Trophoblast cell (in vitro differentiated cells and primary cell): ENCODE measurements at regions not wholly inside any gene's neighbourhood (a gene's known extent, or its start where the extent isn't known, plus 50 kb on each side); places are given as distances from the start of the nearest gene placed in this dataset.
"Not testable (repeated sequence)": the region's sequence is repeated elsewhere in the genome, so short reads cannot be mapped to it uniquely, and the experiment has no call there.

Experiments
- DNase-seq, 2 donors: peaks; one replicate each; pipeline ENCODE4 v3.0.0-alpha.2; 2016
- H2AFZ ChIP-seq: 2 replicates; pipeline ENCODE4 v1.6.1; 2013; ENCODE audit warnings: low read length, moderate library complexity, mild to moderate bottlenecking; ENCODE audit not compliant: insufficient read depth, poor library complexity
- H2AK5ac ChIP-seq: 2 replicates; pipeline ENCODE4 v1.6.1; 2013; ENCODE audit warnings: mild to moderate bottlenecking, low read length
- H2BK120ac ChIP-seq: 2 replicates; pipeline ENCODE4 v1.6.1; 2013; ENCODE audit warnings: low read length, mild to moderate bottlenecking, moderate library complexity; ENCODE audit not compliant: insufficient read depth, poor library complexity
- H2BK12ac ChIP-seq: 2 replicates; pipeline ENCODE4 v1.6.1; 2013; ENCODE audit warnings: mild to moderate bottlenecking, low read length, moderate library complexity
- H2BK5ac ChIP-seq: 2 replicates; pipeline ENCODE4 v1.6.1; 2013; ENCODE audit warnings: low read length, low read depth, moderate library complexity, mild to moderate bottlenecking; ENCODE audit not compliant: poor library complexity
- H3K14ac ChIP-seq: 2 replicates; pipeline ENCODE4 v1.6.1; 2013; ENCODE audit warnings: mild to moderate bottlenecking, low read length
- H3K18ac ChIP-seq: 2 replicates; pipeline ENCODE4 v1.6.1; 2013; ENCODE audit warnings: mild to moderate bottlenecking, low read length
- H3K23ac ChIP-seq: 2 replicates; pipeline ENCODE4 v1.6.1; 2013; ENCODE audit warnings: low read length
- H3K27ac ChIP-seq: 2 replicates; pipeline ENCODE4 v1.5.1; 2013; ENCODE audit warnings: low read depth, mild to moderate bottlenecking, inconsistent platforms, low read length, moderate library complexity
- H3K27me3 ChIP-seq: 2 replicates; pipeline ENCODE4 v1.6.1; 2013; ENCODE audit warnings: inconsistent platforms, mild to moderate bottlenecking, low read length, moderate library complexity; ENCODE audit not compliant: insufficient read depth
- H3K36me3 ChIP-seq, 2 experiments: 1 replicate in 1 of 2; 2 replicates in 1 of 2; pipeline ENCODE4 v1.6.1; 2013; ENCODE audit warnings: low read length in 2 of 2, mild to moderate bottlenecking in 2 of 2, moderate library complexity in 1 of 2; ENCODE audit not compliant: insufficient read depth in 2 of 2, control insufficient read depth in 1 of 2
- H3K4ac ChIP-seq: 2 replicates; pipeline ENCODE4 v1.6.1; 2013; ENCODE audit warnings: low read depth, mild to moderate bottlenecking, low read length, moderate library complexity
- H3K4me1 ChIP-seq, 2 experiments: 1 replicate in 1 of 2; 2 replicates in 1 of 2; pipeline ENCODE4 v1.6.1; 2013; ENCODE audit warnings: low read length in 2 of 2, mild to moderate bottlenecking in 2 of 2, moderate library complexity in 1 of 2; ENCODE audit not compliant: insufficient read depth in 2 of 2, control insufficient read depth in 1 of 2
- H3K4me2 ChIP-seq: 2 replicates; pipeline ENCODE4 v1.6.1; 2013; ENCODE audit warnings: inconsistent platforms, mild to moderate bottlenecking, low read length, moderate library complexity
- H3K4me3 ChIP-seq: 2 replicates; pipeline ENCODE4 v1.5.1; 2013; ENCODE audit warnings: mild to moderate bottlenecking, low read depth, low read length, inconsistent platforms
- H3K79me1 ChIP-seq: one replicate; pipeline ENCODE4 v1.6.1; 2013; ENCODE audit warnings: low read length
- H3K79me2 ChIP-seq: 2 replicates; pipeline ENCODE4 v1.6.1; 2013; ENCODE audit warnings: low read length, mild to moderate bottlenecking; ENCODE audit not compliant: control insufficient read depth, insufficient read depth, poor library complexity
- H3K9ac ChIP-seq: 2 replicates; pipeline ENCODE4 v1.6.1; 2013; ENCODE audit warnings: mild to moderate bottlenecking, low read length
- H3K9me3 ChIP-seq: 2 replicates; pipeline ENCODE4 v1.6.1; 2013; ENCODE audit warnings: low read depth, mild to moderate bottlenecking, control low read depth, inconsistent platforms, low read length; ENCODE audit not compliant: insufficient read depth
- H4K12ac ChIP-seq: 2 replicates; pipeline ENCODE4 v1.6.1; 2013; ENCODE audit warnings: low read depth, mild to moderate bottlenecking, low read length, moderate library complexity
- H4K8ac ChIP-seq: 2 replicates; pipeline ENCODE4 v1.6.1; 2013; ENCODE audit warnings: low read depth, mild to moderate bottlenecking, low read length, moderate library complexity
- H4K91ac ChIP-seq: one replicate; pipeline ENCODE4 v1.6.1; 2013; ENCODE audit warnings: low read depth, mild to moderate bottlenecking, low read length, moderate library complexity
- WGBS: extraction: QIAGEN DNeasy Blood & Tissue Kit; methylation state at CpG from one replicate; pipeline ENCODE4 v1.1.7; 2013; ENCODE audit warnings: missing lambda C conversion rate; ENCODE audit not compliant: insufficient read length, insufficient coverage; ENCODE audit errors: extremely low coverage; 5-methylcytosine and 5-hydroxymethylcytosine counted together

DNA sequence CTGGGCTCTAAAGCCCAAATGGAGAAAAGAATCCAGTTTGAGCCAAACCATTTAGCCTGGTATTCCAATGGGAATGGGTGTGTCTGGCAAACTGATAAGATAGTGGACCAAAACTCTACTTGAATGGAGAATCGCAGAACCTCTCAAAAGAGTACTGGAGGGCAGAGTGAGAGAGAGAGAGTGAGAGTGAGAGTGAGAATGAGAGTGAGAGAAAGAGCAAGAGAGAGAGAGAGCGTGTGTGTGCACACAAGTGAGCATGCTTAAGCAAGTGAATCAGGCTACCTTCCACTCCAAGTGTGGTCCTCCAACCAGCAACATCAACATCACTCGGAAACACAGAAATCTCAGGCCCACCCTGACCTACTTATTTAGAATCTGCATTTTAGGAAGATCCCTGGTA lies 58.8 kb downstream of the UQCRFS1 start:
- no peak overlapping the region for H3K27ac ChIP-seq
- no peak overlapping the region for H3K14ac ChIP-seq
- H3K79me1 ChIP-seq, result no peaks in the 10 kb centered on the region
- H2BK5ac ChIP-seq, result no peak overlapping the region
- no peak overlapping the region for H2BK12ac ChIP-seq
- no peaks in the 10 kb centered on the region for H3K27me3 ChIP-seq
- no peak overlapping the region for H3K4me3 ChIP-seq
- WGBS, result no CpG with 5 or more reads among the region's 3 CpGs
- H2AK5ac ChIP-seq, result no peak overlapping the region
- no peak for DNase-seq
- H2AFZ ChIP-seq, result no peak overlapping the region
- H3K18ac ChIP-seq, result no peak overlapping the region
- no peak overlapping the region for H4K12ac ChIP-seq
- no peaks in the 10 kb centered on the region for H3K79me2 ChIP-seq
- H2BK120ac ChIP-seq, result no peak overlapping the region
- H3K9me3 ChIP-seq, result peaks cover 4% of the 10 kb centered on the region
- no peak overlapping the region for H3K4me2 ChIP-seq
- no peak overlapping the region for H3K4ac ChIP-seq
- H3K4me1 ChIP-seq, result no peaks in the 10 kb centered on the region
- H3K36me3 ChIP-seq, result no peaks in the 10 kb centered on the region
- H4K91ac ChIP-seq, result no peak overlapping the region
- H4K8ac ChIP-seq, result no peak overlapping the region
- no peak overlapping the region for H3K23ac ChIP-seq
- no peak overlapping the region for H3K9ac ChIP-seq

DNA sequence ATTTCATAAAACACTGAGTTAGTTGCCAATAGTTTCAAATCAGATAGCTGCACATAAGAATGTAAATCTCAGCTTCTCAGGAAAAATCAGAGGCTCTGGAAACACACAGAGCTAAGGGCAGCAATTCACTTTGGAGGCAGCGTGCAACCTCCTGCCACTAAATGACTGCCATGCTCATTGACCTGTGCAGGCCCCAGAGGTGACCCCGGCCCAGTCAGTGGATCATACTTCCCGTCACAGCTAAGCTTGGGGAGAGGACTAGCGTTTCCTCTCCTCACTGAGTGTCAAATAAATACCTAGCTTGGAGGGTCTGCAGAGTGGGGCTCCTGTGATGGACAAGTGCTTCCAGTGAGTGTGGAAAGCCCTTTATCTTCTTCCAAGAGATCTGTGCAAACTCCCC lies 67.2 kb downstream of the UQCRFS1 start:
- no peak overlapping the region for H4K8ac ChIP-seq
- no peak overlapping the region for H2AFZ ChIP-seq
- no peak overlapping the region for H4K91ac ChIP-seq
- no peak overlapping the region for H3K18ac ChIP-seq
- DNase-seq, result peak in 1 of 2 donors; percentile 33
- H3K9ac ChIP-seq, result no peak overlapping the region
- no peak overlapping the region for H3K4ac ChIP-seq
- no peak overlapping the region for H3K4me3 ChIP-seq
- no peak overlapping the region for H2BK12ac ChIP-seq
- no peak overlapping the region for H3K14ac ChIP-seq
- peaks cover 2% of the 10 kb centered on the region for H3K9me3 ChIP-seq
- H2BK5ac ChIP-seq, result no peak overlapping the region
- no peak overlapping the region for H2BK120ac ChIP-seq
- H3K27me3 ChIP-seq, result no peaks in the 10 kb centered on the region
- no peaks in the 10 kb centered on the region for H3K36me3 ChIP-seq
- H3K79me1 ChIP-seq, result no peaks in the 10 kb centered on the region
- H3K79me2 ChIP-seq, result no peaks in the 10 kb centered on the region
- H3K4me2 ChIP-seq, result no peak overlapping the region
- H3K23ac ChIP-seq, result no peak overlapping the region
- no peak overlapping the region for H3K27ac ChIP-seq
- no peak overlapping the region for H4K12ac ChIP-seq
- no CpG with 5 or more reads among the region's 4 CpGs for WGBS
- no peaks in the 10 kb centered on the region for H3K4me1 ChIP-seq
- H2AK5ac ChIP-seq, result no peak overlapping the region

DNA sequence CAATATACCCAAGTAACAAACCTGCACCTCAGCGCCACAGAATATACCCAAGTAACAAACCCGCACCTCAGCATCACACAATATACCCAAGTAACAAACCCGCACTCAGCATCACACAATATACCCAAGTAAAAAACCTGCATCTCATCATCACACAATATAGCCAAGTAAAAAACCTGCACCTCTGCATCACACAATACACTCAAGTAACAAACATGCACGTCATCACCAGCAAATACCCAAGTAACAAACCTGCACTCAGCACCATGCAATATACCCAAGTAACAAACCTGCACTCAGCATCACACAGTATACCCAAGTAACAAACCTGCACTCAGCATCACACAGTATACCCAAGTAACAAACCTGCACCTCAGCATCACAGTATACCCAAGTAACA lies 69.8 kb downstream of the UQCRFS1 start:
- H4K12ac ChIP-seq, result no peak overlapping the region
- H3K9ac ChIP-seq, result no peak overlapping the region
- no peaks in the 10 kb centered on the region for H3K36me3 ChIP-seq
- no peak overlapping the region for H3K4me2 ChIP-seq
- no peak overlapping the region for H3K27ac ChIP-seq
- H2AFZ ChIP-seq, result no peak overlapping the region
- no peaks in the 10 kb centered on the region for H3K4me1 ChIP-seq
- H3K27me3 ChIP-seq, result no peaks in the 10 kb centered on the region
- no peaks in the 10 kb centered on the region for H3K79me1 ChIP-seq
- no peak overlapping the region for H4K8ac ChIP-seq
- no peak overlapping the region for H3K18ac ChIP-seq
- H2BK5ac ChIP-seq, result no peak overlapping the region
- H2BK120ac ChIP-seq, result no peak overlapping the region
- no peak for DNase-seq
- no peak overlapping the region for H3K4me3 ChIP-seq
- no peaks in the 10 kb centered on the region for H3K79me2 ChIP-seq
- no peak overlapping the region for H3K23ac ChIP-seq
- no peak overlapping the region for H3K4ac ChIP-seq
- no peak overlapping the region for H4K91ac ChIP-seq
- no CpG with 5 or more reads among the region's 4 CpGs for WGBS
- H2BK12ac ChIP-seq, result no peak overlapping the region
- H2AK5ac ChIP-seq, result no peak overlapping the region
- H3K9me3 ChIP-seq, result peaks cover 10% of the 10 kb centered on the region
- no peak overlapping the region for H3K14ac ChIP-seq

DNA sequence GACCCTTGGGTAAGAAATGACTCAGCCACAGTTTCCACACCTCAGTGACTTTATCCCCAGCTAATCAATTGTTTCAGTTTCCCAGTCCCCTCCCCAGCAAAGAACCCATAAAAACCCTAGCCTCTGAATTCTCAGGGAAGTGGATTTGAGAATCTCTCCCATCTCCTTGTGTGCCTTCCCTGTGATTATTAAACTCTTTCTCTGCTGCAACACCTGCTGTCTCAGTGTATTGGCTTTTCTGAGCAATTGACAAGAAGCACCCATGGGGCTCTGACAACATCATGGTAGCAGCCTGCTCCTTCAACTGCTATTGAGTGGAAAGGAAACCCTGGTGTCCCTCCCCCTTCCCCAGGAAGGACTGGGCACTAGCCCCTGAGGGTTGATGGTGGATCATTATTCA lies 73.7 kb downstream of the UQCRFS1 start:
- Histone ChIP-seq H3K14ac (no peak overlapping the region), H3K9me3 (peaks cover 10% of the 10 kb centered on the region), H3K4me2 (no peak overlapping the region), H2BK120ac (no peak overlapping the region), H3K79me1 (no peaks in the 10 kb centered on the region), H2AFZ (no peak overlapping the region), H3K23ac (no peak overlapping the region), H2AK5ac (no peak overlapping the region), H3K4me3 (no peak overlapping the region), H3K27me3 (no peaks in the 10 kb centered on the region), H2BK12ac (no peak overlapping the region), H3K4ac (no peak overlapping the region), H2BK5ac (no peak overlapping the region), H3K9ac (no peak overlapping the region), H4K12ac (no peak overlapping the region), H4K8ac (no peak overlapping the region), H4K91ac (no peak overlapping the region), H3K36me3 (no peaks in the 10 kb centered on the region), H3K4me1 (no peaks in the 10 kb centered on the region), H3K79me2 (no peaks in the 10 kb centered on the region), H3K18ac (no peak overlapping the region), H3K27ac (no peak overlapping the region)
- DNase-seq, result no peak

DNA sequence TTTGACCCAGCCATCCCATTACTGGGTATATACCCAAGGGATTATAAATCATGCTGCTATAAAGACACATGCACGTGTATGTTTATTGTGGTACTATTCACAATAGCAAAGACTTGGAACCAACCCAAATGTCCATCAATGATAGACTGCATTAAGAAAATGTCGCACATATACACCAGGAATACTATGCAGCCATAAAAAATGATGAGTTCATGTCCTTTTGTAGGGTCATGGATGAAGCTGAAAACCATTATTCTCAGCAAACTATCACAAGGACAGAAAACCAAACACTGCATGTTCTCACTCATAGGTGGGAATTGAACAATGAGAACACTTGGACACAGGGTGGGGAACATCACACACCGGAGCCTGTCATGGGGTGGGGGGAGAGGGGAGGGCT lies 74.7 kb downstream of the UQCRFS1 start:
- not testable (repeated sequence) for H2BK120ac ChIP-seq, H3K18ac ChIP-seq, H4K12ac ChIP-seq, H3K79me2 ChIP-seq, H2BK5ac ChIP-seq, H3K4me1 ChIP-seq, H3K4ac ChIP-seq, H3K27me3 ChIP-seq, H3K9ac ChIP-seq, H3K36me3 ChIP-seq, H3K14ac ChIP-seq, DNase-seq, H4K91ac ChIP-seq, H2AK5ac ChIP-seq, H3K4me3 ChIP-seq, H3K27ac ChIP-seq, H3K79me1 ChIP-seq, H3K23ac ChIP-seq, H2AFZ ChIP-seq, H3K4me2 ChIP-seq, H2BK12ac ChIP-seq, H4K8ac ChIP-seq
- no CpG with 5 or more reads among the region's 3 CpGs for WGBS
- peaks cover 11% of the 10 kb centered on the region for H3K9me3 ChIP-seq
